ENCODE measurements at regions not wholly inside any gene's neighbourhood (a gene's known extent, or its start where the extent isn't known, plus 50 kb on each side); places are given as distances from the start of the nearest gene placed in this dataset.

GRCh38 chr12:90899456-90900182 is 55.4 kb downstream of the CCER1 start:
- no peak for DNase-seq

- DNase-seq = no peak
Measured at GRCh38 chr12:90897986-90898385, 57.0 kb downstream of the CCER1 start.

GRCh38 chr12:90897316-90897715 is 57.7 kb downstream of the CCER1 start:
- DNase-seq = no peak

- no peak for DNase-seq
Measured at GRCh38 chr12:90896821-90897220, 58.2 kb downstream of the CCER1 start.

GRCh38 chr12:90896164-90896563 is 58.8 kb downstream of the CCER1 start:
- DNase-seq = no peak

- DNase-seq = no peak
Measured at GRCh38 chr12:90888316-90888715, 66.7 kb downstream of the CCER1 start.

- no peak for DNase-seq
Measured at GRCh38 chr12:90883456-90883855, 71.5 kb downstream of the CCER1 start.

DNA sequence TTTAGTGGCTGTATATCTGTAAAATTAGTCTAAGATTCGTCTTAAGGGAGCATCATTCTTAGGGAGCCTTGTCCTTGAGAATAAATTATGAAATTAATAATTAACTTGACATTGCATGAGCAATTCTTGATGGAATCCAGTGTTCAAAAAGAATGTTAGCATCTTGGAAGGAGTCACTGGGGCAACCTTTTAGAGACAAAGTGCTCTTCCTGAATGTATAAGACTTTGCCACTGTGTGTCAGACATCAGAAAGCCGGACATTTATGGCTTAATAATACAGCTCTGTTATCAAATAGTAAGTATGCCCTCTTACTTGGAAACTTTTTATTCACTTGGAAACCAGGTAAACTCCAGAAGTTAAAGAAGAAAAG is 83.3 kb downstream of the CCER1 start:
- no peak for DNase-seq

- no peak for DNase-seq
Measured at GRCh38 chr12:90870971-90871725, 83.8 kb downstream of the CCER1 start.

DNA sequence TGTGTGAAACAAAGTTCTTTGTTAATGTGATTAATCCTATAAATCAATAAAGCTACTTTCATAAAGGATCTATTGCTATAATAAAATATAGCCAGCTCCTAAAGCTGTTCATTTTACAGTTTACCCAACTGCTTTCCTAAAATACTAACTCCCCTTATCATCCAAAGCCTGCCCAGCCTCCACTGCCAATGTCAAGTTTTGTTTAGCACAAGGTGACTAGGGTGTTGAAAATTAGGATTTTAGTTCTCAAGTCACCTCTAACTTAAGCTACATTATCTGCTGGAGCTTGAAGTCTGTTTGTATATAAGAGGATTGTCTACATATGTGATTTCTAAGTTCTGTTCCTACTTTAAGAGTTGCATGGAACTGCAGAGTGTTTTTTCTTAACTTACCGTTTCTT is 86.3 kb downstream of the CCER1 start:
- no peak for DNase-seq

DNA sequence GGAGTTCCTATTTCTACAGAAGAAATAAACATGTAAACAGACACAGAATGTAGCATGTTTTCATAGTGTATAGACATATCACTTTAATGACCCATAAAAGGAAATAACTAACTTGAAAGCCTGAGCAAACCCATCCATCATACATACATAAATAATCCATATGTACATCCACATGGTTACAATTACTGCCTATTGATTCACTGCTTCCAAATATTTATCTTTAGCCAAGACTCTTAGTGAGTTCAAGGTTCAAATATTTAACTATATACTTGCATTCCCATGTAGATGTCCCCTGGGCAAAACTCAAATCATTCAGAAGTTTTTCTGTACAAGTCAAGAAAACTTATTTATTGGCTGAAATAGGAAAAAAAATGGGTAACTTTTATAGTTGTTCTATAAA is 95.4 kb downstream of the CCER1 start:
- DNase-seq = no peak

GRCh38 chr12:90858252-90858651 is 96.7 kb downstream of the CCER1 start:
- no peak for DNase-seq

GRCh38 chr12:90855534-90855933 is 99.4 kb downstream of the CCER1 start:
- DNase-seq = no peak

DNA sequence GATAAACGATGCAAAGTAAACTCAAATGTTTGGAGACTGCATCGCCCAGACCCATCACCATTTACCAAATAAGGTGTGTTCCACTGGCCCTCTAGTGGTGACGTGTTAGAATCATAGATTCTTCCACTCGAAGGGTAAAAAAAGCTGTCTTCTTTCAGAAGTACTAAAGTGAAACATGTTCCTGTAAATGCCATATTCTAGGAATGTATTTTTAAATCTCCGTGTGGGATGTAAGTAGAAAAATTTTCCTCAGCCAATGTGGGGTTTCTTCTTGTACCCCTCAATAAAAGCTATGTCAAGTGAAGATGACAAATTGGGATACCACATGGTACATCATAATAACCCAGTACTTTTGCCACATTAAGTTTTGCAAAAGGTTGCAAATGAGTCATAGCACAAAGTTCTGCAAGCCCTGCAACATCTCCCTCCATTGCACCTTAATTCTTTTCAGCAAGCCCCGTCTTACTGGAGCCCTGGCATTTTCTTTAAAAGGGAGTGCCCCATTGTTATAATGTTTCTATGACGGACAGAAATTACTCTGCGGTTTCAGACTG is 100.8 kb downstream of the CCER1 start:
- no peak for DNase-seq

- DNase-seq = no peak
Measured at GRCh38 chr12:90851800-90852718, 102.9 kb downstream of the CCER1 start.

DNA sequence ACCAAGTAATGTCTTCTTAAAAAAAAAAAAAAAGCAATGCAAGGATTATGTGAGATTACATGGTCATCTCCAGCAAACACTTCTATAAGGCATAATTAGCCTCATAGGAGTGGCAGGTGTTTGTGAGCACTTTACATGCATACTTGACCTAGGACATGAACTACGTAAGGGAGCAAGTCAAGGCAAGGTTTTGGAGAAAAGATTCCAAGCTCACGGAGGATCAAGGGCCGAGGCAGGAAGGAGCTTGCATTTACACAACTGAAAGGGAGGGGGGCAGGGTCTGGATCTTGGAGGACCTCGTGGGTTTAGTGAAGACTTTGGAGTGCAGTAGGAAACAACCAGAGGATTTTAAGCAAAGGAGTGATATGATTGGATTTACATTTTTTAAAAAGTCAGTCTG is 112.5 kb downstream of the CCER1 start:
- no peak for DNase-seq

DNA sequence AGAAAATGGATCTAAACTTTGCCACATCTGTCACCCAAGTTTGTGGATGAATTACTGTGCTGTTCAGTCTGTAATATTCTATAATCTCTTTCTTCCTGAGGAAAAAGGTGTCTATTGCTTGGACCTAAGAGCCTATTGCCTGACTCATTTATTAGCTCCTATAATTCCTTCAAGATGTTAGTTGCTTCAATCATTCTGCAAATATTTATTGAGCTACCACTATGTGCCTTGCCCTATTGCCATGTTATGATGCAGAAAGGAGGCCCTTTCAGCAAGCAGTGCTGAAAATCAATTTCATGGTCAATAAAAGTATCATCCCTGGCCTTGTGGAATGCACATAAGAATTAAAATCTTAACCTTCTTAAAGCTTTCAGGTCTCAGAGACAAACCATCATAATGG is 113.6 kb downstream of the CCER1 start:
- no peak for DNase-seq

DNA sequence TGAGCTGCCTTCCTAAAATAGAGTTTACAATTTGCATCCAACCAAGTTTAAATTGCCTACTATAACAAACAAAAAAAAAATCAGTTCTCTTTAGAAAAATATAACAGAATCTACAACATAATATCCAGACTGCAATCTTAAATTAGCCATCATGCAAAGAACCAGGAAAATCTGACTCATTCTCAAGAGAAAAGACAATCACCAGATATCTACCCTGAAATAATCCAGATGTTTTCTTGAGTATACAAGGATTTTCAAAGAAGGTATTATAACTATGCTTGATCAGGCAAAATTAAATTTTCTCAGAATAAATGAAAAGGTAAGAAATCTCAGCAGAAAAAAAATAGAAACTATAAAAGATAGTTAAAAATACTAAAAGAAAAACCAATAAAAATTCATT is 115.6 kb downstream of the CCER1 start:
- DNase-seq = no peak

GRCh38 chr12:90836689-90837088 is 118.3 kb downstream of the CCER1 start:
- no peak for DNase-seq

DNA sequence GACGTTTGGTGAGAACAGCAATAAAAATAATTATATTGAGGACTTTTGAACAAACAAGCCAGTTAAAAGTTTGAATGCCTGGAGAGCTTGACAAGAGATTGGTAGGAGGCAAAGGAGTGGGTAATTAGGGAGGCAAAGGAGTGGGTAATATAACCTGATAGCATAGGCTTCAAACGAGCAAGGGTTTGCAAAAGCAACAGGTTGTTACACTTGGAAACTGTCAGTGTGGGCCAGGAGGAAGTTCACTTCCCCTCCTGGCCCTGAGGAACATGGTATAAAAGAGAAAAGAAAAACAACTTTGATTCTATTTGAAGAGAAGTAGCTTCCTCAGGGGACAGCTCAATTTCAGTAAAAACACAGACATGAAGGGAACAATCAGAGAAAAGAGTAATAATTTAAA is 121.7 kb downstream of the CCER1 start:
- DNase-seq = no peak

- DNase-seq = no peak
Measured at GRCh38 chr12:90832427-90832826, 122.5 kb downstream of the CCER1 start.

DNA sequence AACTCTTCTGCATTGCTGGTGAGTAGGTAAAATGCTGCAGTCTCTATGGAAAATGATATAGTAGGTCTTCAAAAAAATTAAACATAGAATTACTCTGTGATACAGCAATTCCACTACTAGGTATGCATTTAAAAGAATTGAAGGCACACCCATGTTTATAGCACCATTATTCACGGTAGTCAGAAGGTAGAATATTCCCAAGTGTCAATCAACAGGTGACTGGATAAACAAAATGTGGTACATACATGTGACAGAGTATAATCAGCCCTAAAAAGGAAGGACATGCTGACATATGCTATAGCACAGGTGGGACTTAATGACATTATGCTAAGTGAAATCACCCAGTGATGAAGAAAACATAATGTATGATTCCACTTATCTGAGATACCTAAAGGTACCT is 123.3 kb downstream of the CCER1 start:
- DNase-seq = no peak

DNA sequence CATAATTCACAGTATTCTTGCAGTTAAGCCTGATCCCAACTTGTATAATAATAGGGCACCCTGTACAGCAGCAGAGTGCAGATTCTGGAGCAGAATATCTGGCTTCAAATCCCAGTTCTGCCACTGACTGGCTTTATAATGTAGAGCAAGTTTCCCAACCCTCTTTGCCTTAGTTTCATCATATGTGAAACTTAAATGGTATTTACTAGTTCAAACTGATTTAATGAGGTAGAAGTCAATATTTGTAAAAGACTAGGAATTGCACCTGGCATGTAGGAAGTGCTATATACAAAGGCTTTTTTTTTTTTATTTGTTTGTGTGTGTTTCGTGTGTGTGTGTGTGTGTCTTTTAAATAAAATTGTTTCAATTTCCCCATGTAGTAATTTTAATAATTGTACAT is 125.9 kb downstream of the CCER1 start:
- DNase-seq = no peak
